CD4-positive, alpha-beta T cell (primary cell): ENCODE measurements at regions not wholly inside any gene's neighbourhood (a gene's known extent, or its start where the extent isn't known, plus 50 kb on each side); places are given as distances from the start of the nearest gene placed in this dataset.

ENCODE experiments used
- ATAC-seq: fragments of 200-7000 bp; cut with Tn5 transposase; one replicate; pipeline ENCODE4 v1.10.0; 2022; ENCODE audit warnings: mild to moderate bottlenecking; ENCODE audit not compliant: poor library complexity
- CTCF ChIA-PET: fragments of 350-600 bp; sonication (Branson Sonifier 250); formaldehyde crosslinking; loops from one replicate; lab custom pipeline; 2021; ENCODE audit warnings: antibody characterized with exemption, inconsistent platforms; lab: Charles Lee
- POLR2A ChIA-PET: fragments of 350-600 bp; sonication (Branson Sonifier 250); formaldehyde crosslinking; loops from one replicate; lab custom pipeline; 2021; ENCODE audit warnings: antibody characterized with exemption, inconsistent platforms; lab: Charles Lee
- DNase-seq, 14 experiments: peaks; one replicate each; pipeline ENCODE4 v3.0.0-alpha.2; 2013 to 2020; ENCODE audit warnings: mixed read lengths in 2 of 14
- H3K27ac ChIP-seq, 2 donors: one replicate each; pipeline versions ENCODE4 v1.5.1 to v1.7.0; 2013; ENCODE audit warnings: low read length in 2 of 2, low read depth in 1 of 2, mild to moderate bottlenecking in 1 of 2
- H3K27me3 ChIP-seq, 2 experiments: 1 replicate in 1 of 2; 2 replicates in 1 of 2; pipeline versions ENCODE4 v1.6.1 to v1.7.0; 2013; ENCODE audit warnings: low read length in 2 of 2, control low read depth in 1 of 2, mild to moderate bottlenecking in 1 of 2, moderate library complexity in 1 of 2; ENCODE audit not compliant: insufficient read depth in 2 of 2, control insufficient read depth in 1 of 2
- H3K36me3 ChIP-seq: one replicate; pipeline ENCODE4 v1.6.1; 2013; ENCODE audit warnings: low read length, control low read depth; ENCODE audit not compliant: insufficient read depth
- H3K4me1 ChIP-seq: one replicate; pipeline ENCODE4 v1.6.1; 2013; ENCODE audit warnings: low read length, control low read depth; ENCODE audit not compliant: insufficient read depth
- H3K4me3 ChIP-seq: one replicate; pipeline ENCODE4 v1.5.1; 2013; ENCODE audit warnings: mild to moderate bottlenecking, low read length, moderate library complexity
- H3K9me3 ChIP-seq, 2 experiments: 1 replicate in 1 of 2; 2 replicates in 1 of 2; pipeline versions ENCODE4 v1.6.1 to v1.7.0; 2013; ENCODE audit warnings: low read length in 2 of 2, mild to moderate bottlenecking in 2 of 2, control low read depth in 1 of 2, moderate library complexity in 1 of 2; ENCODE audit not compliant: control insufficient read depth in 1 of 2, insufficient read depth in 1 of 2
- H3K27ac Mint-ChIP-seq: one replicate; pipeline ENCODE4 v1.8.0; 2020; ENCODE audit warnings: mixed read lengths
- H3K27me3 Mint-ChIP-seq: one replicate; pipeline ENCODE4 v1.8.0; 2021; ENCODE audit warnings: mixed read lengths
- H3K36me3 Mint-ChIP-seq: one replicate; pipeline ENCODE4 v1.8.0; 2021; ENCODE audit warnings: low read depth, mixed read lengths
- H3K4me1 Mint-ChIP-seq: one replicate; pipeline ENCODE4 v1.8.0; 2021; ENCODE audit warnings: low read depth, mixed read lengths
- H3K4me3 Mint-ChIP-seq: one replicate; pipeline ENCODE4 v1.8.0; 2020; ENCODE audit warnings: mild to moderate bottlenecking, mixed read lengths
- H3K9me3 Mint-ChIP-seq: one replicate; pipeline ENCODE4 v1.8.0; 2020; ENCODE audit warnings: mixed read lengths
- intact Hi-C, 2 experiments: fragments of 100-400 bp; cut with DNase I in 1 of 2; cut with micrococcal nuclease in 1 of 2; formaldehyde crosslinking; loops; one replicate each; pipeline versions ENCODE4 v1.15.1 to v1.9.0; 2023 to 2025; cut with DNase I, micrococcal nuclease
- TF ChIP-seq, protein P1 (sequence below): fragments of 200-600 bp; IDR thresholded peaks from one replicate; pipeline ENCODE4 v1.8.0; 2022; ENCODE audit warnings: antibody characterized with exemption, mild to moderate bottlenecking

- intact Hi-C loops = no loop called here
- H3K27ac Mint-ChIP-seq = no peak overlapping the region
- H3K27ac ChIP-seq = no peak overlapping the region
- no peak overlapping the region for H3K4me3 ChIP-seq
- ChIA-PET POLR2A (no interaction called here), CTCF (no interaction called here)
- no peaks in the 10 kb centered on the region for H3K27me3 ChIP-seq
- TF ChIP-seq, protein P1, sequence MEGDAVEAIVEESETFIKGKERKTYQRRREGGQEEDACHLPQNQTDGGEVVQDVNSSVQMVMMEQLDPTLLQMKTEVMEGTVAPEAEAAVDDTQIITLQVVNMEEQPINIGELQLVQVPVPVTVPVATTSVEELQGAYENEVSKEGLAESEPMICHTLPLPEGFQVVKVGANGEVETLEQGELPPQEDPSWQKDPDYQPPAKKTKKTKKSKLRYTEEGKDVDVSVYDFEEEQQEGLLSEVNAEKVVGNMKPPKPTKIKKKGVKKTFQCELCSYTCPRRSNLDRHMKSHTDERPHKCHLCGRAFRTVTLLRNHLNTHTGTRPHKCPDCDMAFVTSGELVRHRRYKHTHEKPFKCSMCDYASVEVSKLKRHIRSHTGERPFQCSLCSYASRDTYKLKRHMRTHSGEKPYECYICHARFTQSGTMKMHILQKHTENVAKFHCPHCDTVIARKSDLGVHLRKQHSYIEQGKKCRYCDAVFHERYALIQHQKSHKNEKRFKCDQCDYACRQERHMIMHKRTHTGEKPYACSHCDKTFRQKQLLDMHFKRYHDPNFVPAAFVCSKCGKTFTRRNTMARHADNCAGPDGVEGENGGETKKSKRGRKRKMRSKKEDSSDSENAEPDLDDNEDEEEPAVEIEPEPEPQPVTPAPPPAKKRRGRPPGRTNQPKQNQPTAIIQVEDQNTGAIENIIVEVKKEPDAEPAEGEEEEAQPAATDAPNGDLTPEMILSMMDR = no peak
- H3K36me3 ChIP-seq = no peaks in the 10 kb centered on the region
- H3K4me1 Mint-ChIP-seq = no peaks in the 10 kb centered on the region
- no peaks in the 10 kb centered on the region for H3K4me1 ChIP-seq
- no peaks in the 10 kb centered on the region for H3K36me3 Mint-ChIP-seq
- peaks cover 20% of the 10 kb centered on the region for H3K9me3 Mint-ChIP-seq
- H3K4me3 Mint-ChIP-seq = no peak overlapping the region
- no peaks in the 10 kb centered on the region for H3K27me3 Mint-ChIP-seq
- peaks cover 0 to 14% of the 10 kb centered on the region in 2 experiments for H3K9me3 ChIP-seq
- ATAC-seq = no peak
- no peak for DNase-seq
These were observed 1057.8 kb upstream of the WWC1 start for GRCh38 chr5:167233507-167234220.

- Histone ChIP-seq H3K9me3 (peaks cover 0 to 4% of the 10 kb centered on the region in 2 experiments), H3K36me3 (no peaks in the 10 kb centered on the region), H3K4me3 (no peak overlapping the region), H3K4me1 (no peaks in the 10 kb centered on the region), H3K27me3 (no peaks in the 10 kb centered on the region), H3K27ac (no peak overlapping the region)
- ATAC-seq (no peak), DNase-seq (no peak)
- no peaks in the 10 kb centered on the region for H3K36me3 Mint-ChIP-seq
- H3K4me3 Mint-ChIP-seq = no peak overlapping the region
- ChIA-PET CTCF (interaction anchor here (0.7 kb wide), 1 partner anchor 33 kb away, joined by 3 read pairs; no protein-coding TSS in a partner anchor), POLR2A (no interaction called here)
- H3K9me3 Mint-ChIP-seq = peaks cover 10% of the 10 kb centered on the region
- no peaks in the 10 kb centered on the region for H3K27me3 Mint-ChIP-seq
- TF ChIP-seq, protein P1 = no peak
- no peaks in the 10 kb centered on the region for H3K4me1 Mint-ChIP-seq
- H3K27ac Mint-ChIP-seq = no peak overlapping the region
- intact Hi-C loops = no loop called here
These were observed 1049.9 kb upstream of the WWC1 start for GRCh38 chr5:167241436-167242067.

GRCh38 chr5:167242701-167243100 lies 1048.7 kb upstream of the WWC1 start:
- H3K27ac ChIP-seq = no peak overlapping the region
- TF ChIP-seq, protein P1 = no peak
- H3K4me1 ChIP-seq = no peaks in the 10 kb centered on the region
- intact Hi-C loops = no loop called here
- ATAC-seq (no peak), DNase-seq (no peak)
- no peaks in the 10 kb centered on the region for H3K27me3 ChIP-seq
- ChIA-PET CTCF (no interaction called here), POLR2A (no interaction called here)
- H3K27ac Mint-ChIP-seq = no peak overlapping the region
- H3K4me1 Mint-ChIP-seq = no peaks in the 10 kb centered on the region
- peaks cover 0 to 4% of the 10 kb centered on the region in 2 experiments for H3K9me3 ChIP-seq
- no peaks in the 10 kb centered on the region for H3K27me3 Mint-ChIP-seq
- H3K36me3 ChIP-seq = no peaks in the 10 kb centered on the region
- peaks cover 10% of the 10 kb centered on the region for H3K9me3 Mint-ChIP-seq
- H3K4me3 ChIP-seq = no peak overlapping the region
- H3K4me3 Mint-ChIP-seq = no peak overlapping the region
- no peaks in the 10 kb centered on the region for H3K36me3 Mint-ChIP-seq
